ENCODE measurements at regions not wholly inside any gene's neighbourhood (a gene's known extent, or its start where the extent isn't known, plus 50 kb on each side); places are given as distances from the start of the nearest gene placed in this dataset.

DNA sequence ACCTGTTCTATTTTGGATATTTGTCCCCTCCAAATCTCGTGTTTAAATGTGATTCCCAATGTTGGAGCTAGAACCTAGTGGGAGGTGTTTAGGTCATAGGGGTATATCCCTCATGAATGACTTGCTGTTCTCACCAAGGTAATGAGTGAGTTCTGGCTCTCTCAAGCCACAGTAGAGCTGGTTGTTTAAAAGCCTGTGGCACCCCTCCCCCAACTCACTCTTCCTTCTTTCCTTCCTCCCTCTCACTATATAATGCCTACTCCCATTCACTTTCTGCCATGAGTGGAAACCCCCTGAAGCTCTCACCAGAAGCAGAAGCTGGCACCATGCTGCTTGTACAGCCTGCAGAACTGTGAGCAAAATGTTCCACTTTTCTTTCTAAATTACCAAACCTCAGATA is 341.1 kb downstream of the SI start:
- TF ChIP-seq FOSL2 (IDR thresholded peaks at IDR 0.05; ENCODE audit: borderline replicate concordance, low read depth) (no peak), NFIC (IDR thresholded peaks at IDR 0.05; ENCODE audit: borderline replicate concordance) (no peak), GATA2 (CRISPR knock-in tag; IDR thresholded peaks at IDR 0.05) (no peak), TEAD4 (IDR thresholded peaks at IDR 0.05; ENCODE audit: borderline replicate concordance, insufficient read depth) (no peak), FOXJ3 (CRISPR knock-in tag; IDR thresholded peaks at IDR 0.05) (no peak), MEF2A (IDR thresholded peaks at IDR 0.05; ENCODE audit: borderline replicate concordance, low read depth) (no peak), SIN3A (IDR thresholded peaks at IDR 0.05; ENCODE audit: borderline replicate concordance, low read depth, low read length) (no peak), TCF12 (IDR thresholded peaks at IDR 0.05) (no peak), RFX5 (IDR thresholded peaks at IDR 0.05; ENCODE audit: low read length) (no peak), TAF1 (IDR thresholded peaks at IDR 0.05; ENCODE audit: borderline replicate concordance, low read depth, low read length) (no peak), POLR2AphosphoS5 (IDR thresholded peaks at IDR 0.05; ENCODE audit: low read depth, low read length) (no peak), FOXM1 (IDR thresholded peaks at IDR 0.05; ENCODE audit: low read depth) (no peak), ZBTB33 (IDR thresholded peaks at IDR 0.05; ENCODE audit: borderline replicate concordance, low read depth) (no peak), SMC3 (IDR thresholded peaks at IDR 0.05; ENCODE audit: low read depth, low read length) (no peak), GABPA (IDR thresholded peaks at IDR 0.05; ENCODE audit: low read depth) (no peak)
- TF ChIP-seq, protein P1, sequence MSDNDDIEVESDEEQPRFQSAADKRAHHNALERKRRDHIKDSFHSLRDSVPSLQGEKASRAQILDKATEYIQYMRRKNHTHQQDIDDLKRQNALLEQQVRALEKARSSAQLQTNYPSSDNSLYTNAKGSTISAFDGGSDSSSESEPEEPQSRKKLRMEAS (IDR thresholded peaks at IDR 0.05; ENCODE audit: low read depth), result no peak
- TF ChIP-seq, protein P2, sequence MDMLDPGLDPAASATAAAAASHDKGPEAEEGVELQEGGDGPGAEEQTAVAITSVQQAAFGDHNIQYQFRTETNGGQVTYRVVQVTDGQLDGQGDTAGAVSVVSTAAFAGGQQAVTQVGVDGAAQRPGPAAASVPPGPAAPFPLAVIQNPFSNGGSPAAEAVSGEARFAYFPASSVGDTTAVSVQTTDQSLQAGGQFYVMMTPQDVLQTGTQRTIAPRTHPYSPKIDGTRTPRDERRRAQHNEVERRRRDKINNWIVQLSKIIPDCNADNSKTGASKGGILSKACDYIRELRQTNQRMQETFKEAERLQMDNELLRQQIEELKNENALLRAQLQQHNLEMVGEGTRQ (IDR thresholded peaks at IDR 0.05; ENCODE audit: borderline replicate concordance, low read depth, low read length), result no peak
- TF ChIP-seq, protein P3, sequence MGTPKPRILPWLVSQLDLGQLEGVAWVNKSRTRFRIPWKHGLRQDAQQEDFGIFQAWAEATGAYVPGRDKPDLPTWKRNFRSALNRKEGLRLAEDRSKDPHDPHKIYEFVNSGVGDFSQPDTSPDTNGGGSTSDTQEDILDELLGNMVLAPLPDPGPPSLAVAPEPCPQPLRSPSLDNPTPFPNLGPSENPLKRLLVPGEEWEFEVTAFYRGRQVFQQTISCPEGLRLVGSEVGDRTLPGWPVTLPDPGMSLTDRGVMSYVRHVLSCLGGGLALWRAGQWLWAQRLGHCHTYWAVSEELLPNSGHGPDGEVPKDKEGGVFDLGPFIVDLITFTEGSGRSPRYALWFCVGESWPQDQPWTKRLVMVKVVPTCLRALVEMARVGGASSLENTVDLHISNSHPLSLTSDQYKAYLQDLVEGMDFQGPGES (IDR thresholded peaks at IDR 0.05; ENCODE audit: low read depth, low read length), result no peak
- ChIA-PET CTCF (interaction anchor here (1.4 kb wide), 1 partner anchor 28 kb away, joined by 5 read pairs; no protein-coding TSS in a partner anchor), POLR2A (no interaction called here)
- no peaks in the 10 kb centered on the region for H4K20me1 ChIP-seq (ENCODE audit: insufficient read depth)
- WGBS (ENCODE audit: low lambda C conversion rate), result 4% methylated on average over 1 of the region's 1 CpG
- no peaks in the 10 kb centered on the region for H3F3A ChIP-seq (replicated peaks; ENCODE audit: insufficient read depth)
- no peak overlapping the region for H3K9ac ChIP-seq
- H3K36me3 ChIP-seq (replicated peaks in 1 of 2; ENCODE audit: control insufficient read depth in 1 of 2, insufficient read depth in 2 of 2, low read length in 1 of 2), result no peaks in the 10 kb centered on the region
- H3K4me3 ChIP-seq (ENCODE audit: low read depth in 2 of 2, low read length in 1 of 2), result no peak overlapping the region
- no peak overlapping the region for H2AFZ ChIP-seq (ENCODE audit: low read depth)
- no peaks in the 10 kb centered on the region for H3K27me3 ChIP-seq (ENCODE audit: insufficient read depth)
- no peaks in the 10 kb centered on the region for H3K79me2 ChIP-seq (ENCODE audit: insufficient read depth)
- no peaks in the 10 kb centered on the region for H3K9me2 ChIP-seq
- no peaks in the 10 kb centered on the region for H3K4me1 ChIP-seq (ENCODE audit: control insufficient read depth in 1 of 2, insufficient read depth in 2 of 2, low read depth in 1 of 2, low read length in 1 of 2)
- H3K27ac ChIP-seq (ENCODE audit: low read depth in 2 of 2, low read length in 1 of 2), result no peak overlapping the region
- DNase-seq, result no peak
- H3K9me3 ChIP-seq, result no peaks in the 10 kb centered on the region
- H3K4me2 ChIP-seq, result no peak overlapping the region

Data from SK-N-SH (cell line).